Uterus (tissue), 3 donors: ENCODE measurements at regions not wholly inside any gene's neighbourhood (a gene's known extent, or its start where the extent isn't known, plus 50 kb on each side); places are given as distances from the start of the nearest gene placed in this dataset.

Experiments used
- DNase-seq, 2 donors: peaks; one replicate each; pipeline ENCODE4 v3.0.0-alpha.2; 2019 to 2020
- H3K27ac ChIP-seq, 2 donors: fragments of 200-600 bp; sonication (generic); 1 replicate in 1 of 2; 2 replicates in 1 of 2; pipeline ENCODE4 v1.5.1; 2016 to 2018
- H3K27me3 ChIP-seq, 2 donors: fragments of 200-600 bp; sonication (generic); one replicate each; pipeline ENCODE4 v1.5.1; 2018 to 2019; ENCODE audit warnings: control low read depth in 1 of 2
- H3K36me3 ChIP-seq, 2 donors: fragments of 200-600 bp; sonication (generic); one replicate each; pipeline ENCODE4 v1.5.1; 2019; ENCODE audit warnings: control low read depth in 1 of 2
- H3K4me1 ChIP-seq, 2 donors: fragments of 200-600 bp; sonication (generic); one replicate each; pipeline ENCODE4 v1.5.1; 2018 to 2019; ENCODE audit warnings: control low read depth in 1 of 2
- H3K4me3 ChIP-seq, 2 donors: fragments of 200-600 bp; sonication (generic); 1 replicate in 1 of 2; 2 replicates in 1 of 2; pipeline ENCODE4 v1.5.1; 2018 to 2019; ENCODE audit warnings: mild to moderate bottlenecking in 1 of 2
- H3K9me3 ChIP-seq, 2 donors: fragments of 200-600 bp; sonication (generic); one replicate each; pipeline ENCODE4 v1.5.1; 2019; ENCODE audit warnings: control low read depth in 1 of 2
- CTCF ChIP-seq, 4 experiments: fragments of 200-600 bp in 2 of 4; fragments of 450-650 bp in 2 of 4; sonication (generic) in 2 of 4; IDR thresholded peaks; one replicate each; pipeline ENCODE4 v1.5.1; 2016 to 2019; ENCODE audit warnings: antibody characterized with exemption in 4 of 4, mild to moderate bottlenecking in 2 of 4, moderate library complexity in 1 of 4
- POLR2A ChIP-seq, 2 donors: fragments of 450-650 bp; IDR thresholded peaks; one replicate each; pipeline ENCODE4 v1.6.1; 2016; ENCODE audit warnings: antibody characterized with exemption in 2 of 2, mild to moderate bottlenecking in 1 of 2, moderate library complexity in 1 of 2
- intact Hi-C: fragments of 100-400 bp; cut with DNase I; formaldehyde crosslinking; loops from one replicate; pipeline ENCODE4 v1.15.1; 2023; ENCODE audit warnings: low total_unique reads
- donor health status: DM: yes; HTN: yes; CAD: no.

GRCh38 chr4:127049526-127049925, 583.2 kb upstream of the INTU start:
- Histone ChIP-seq H3K4me3 (no peak overlapping the region), H3K36me3 (no peaks in the 10 kb centered on the region), H3K9me3 (no peaks in the 10 kb centered on the region), H3K27ac (no peak overlapping the region), H3K27me3 (no peaks in the 10 kb centered on the region), H3K4me1 (no peaks in the 10 kb centered on the region)
- DNase-seq, result no peak
- TF ChIP-seq CTCF (IDR thresholded peaks at IDR 0.05), result no peak
- TF ChIP-seq POLR2A (IDR thresholded peaks at IDR 0.05), result no peak
- intact Hi-C loops, result no loop called here

- Histone ChIP-seq H3K9me3 (no peaks in the 10 kb centered on the region), H3K27me3 (no peaks in the 10 kb centered on the region), H3K27ac (no peak overlapping the region), H3K36me3 (no peaks in the 10 kb centered on the region), H3K4me3 (no peak overlapping the region), H3K4me1 (no peaks in the 10 kb centered on the region)
- TF ChIP-seq CTCF (IDR thresholded peaks at IDR 0.05), result no peak
- TF ChIP-seq POLR2A (IDR thresholded peaks at IDR 0.05), result no peak
- intact Hi-C loops, result no loop called here
- no peak for DNase-seq
Measured at GRCh38 chr4:127052742-127053141, 580.0 kb upstream of the INTU start.

- no peaks in the 10 kb centered on the region for H3K27me3 ChIP-seq
- H3K27ac ChIP-seq, result no peak overlapping the region
- H3K9me3 ChIP-seq, result no peaks in the 10 kb centered on the region
- no peaks in the 10 kb centered on the region for H3K36me3 ChIP-seq
- no peak for TF ChIP-seq POLR2A (IDR thresholded peaks at IDR 0.05)
- no peak for TF ChIP-seq CTCF (IDR thresholded peaks at IDR 0.05)
- H3K4me3 ChIP-seq, result no peak overlapping the region
- intact Hi-C loops, result no loop called here
- no peak for DNase-seq
- no peaks in the 10 kb centered on the region for H3K4me1 ChIP-seq
Measured at GRCh38 chr4:127055357-127055756, 577.4 kb upstream of the INTU start.

- no peak for DNase-seq
- Histone ChIP-seq H3K9me3 (no peaks in the 10 kb centered on the region), H3K4me1 (no peaks in the 10 kb centered on the region), H3K4me3 (no peak overlapping the region), H3K36me3 (no peaks in the 10 kb centered on the region), H3K27me3 (no peaks in the 10 kb centered on the region), H3K27ac (no peak overlapping the region)
- intact Hi-C loops, result no loop called here
- TF ChIP-seq POLR2A (IDR thresholded peaks at IDR 0.05), result no peak
- no peak for TF ChIP-seq CTCF (IDR thresholded peaks at IDR 0.05)
Measured at GRCh38 chr4:127069675-127070074, 563.1 kb upstream of the INTU start.

GRCh38 chr4:127071443-127071842, 561.3 kb upstream of the INTU start:
- no peak overlapping the region for H3K4me3 ChIP-seq
- intact Hi-C loops, result no loop called here
- TF ChIP-seq CTCF (IDR thresholded peaks at IDR 0.05) (no peak), POLR2A (IDR thresholded peaks at IDR 0.05) (no peak)
- no peaks in the 10 kb centered on the region for H3K4me1 ChIP-seq
- no peaks in the 10 kb centered on the region for H3K9me3 ChIP-seq
- H3K27ac ChIP-seq, result no peak overlapping the region
- H3K27me3 ChIP-seq, result no peaks in the 10 kb centered on the region
- no peaks in the 10 kb centered on the region for H3K36me3 ChIP-seq
- DNase-seq, result no peak
